Activated CD8-positive, alpha-beta memory T cell treated with anti-CD3 and anti-CD28 coated beads for 48 hours (primary cell): ENCODE measurements at regions not wholly inside any gene's neighbourhood (a gene's known extent, or its start where the extent isn't known, plus 50 kb on each side); places are given as distances from the start of the nearest gene placed in this dataset.

Experiments
- DNase-seq, 3 experiments: peaks; one replicate each; pipeline ENCODE4 v3.0.0-alpha.2; 2020; ENCODE audit warnings: low read depth in 2 of 3, low spot score in 2 of 3

- no peak for DNase-seq
Observed at GRCh38 chr5:4953576-4953975, 186.6 kb upstream of the ADAMTS16 start.

- DNase-seq, result no peak
Observed at GRCh38 chr5:4954048-4954447, 186.1 kb upstream of the ADAMTS16 start.

GRCh38 chr5:4963265-4963664 lies 176.9 kb upstream of the ADAMTS16 start:
- no peak for DNase-seq

GRCh38 chr5:4969351-4969750 lies 170.8 kb upstream of the ADAMTS16 start:
- no peak for DNase-seq

GRCh38 chr5:4970171-4970570 lies 170.0 kb upstream of the ADAMTS16 start:
- no peak for DNase-seq

GRCh38 chr5:4976902-4977301 lies 163.2 kb upstream of the ADAMTS16 start:
- DNase-seq, result no peak

GRCh38 chr5:4977416-4978110 lies 162.6 kb upstream of the ADAMTS16 start:
- no peak for DNase-seq

- DNase-seq, result no peak
Observed at GRCh38 chr5:4980201-4980600, 159.9 kb upstream of the ADAMTS16 start.

GRCh38 chr5:4981608-4982007 lies 158.5 kb upstream of the ADAMTS16 start:
- DNase-seq, result no peak

- DNase-seq, result no peak
Observed at GRCh38 chr5:4983701-4984100, 156.4 kb upstream of the ADAMTS16 start.

GRCh38 chr5:4984461-4984860 lies 155.7 kb upstream of the ADAMTS16 start:
- DNase-seq, result no peak

- DNase-seq, result no peak
Observed at GRCh38 chr5:4987431-4987830, 152.7 kb upstream of the ADAMTS16 start.

GRCh38 chr5:4989118-4989517 lies 151.0 kb upstream of the ADAMTS16 start:
- no peak for DNase-seq

- no peak for DNase-seq
Observed at GRCh38 chr5:4990017-4990416, 150.1 kb upstream of the ADAMTS16 start.

GRCh38 chr5:4990462-4990861 lies 149.7 kb upstream of the ADAMTS16 start:
- DNase-seq, result no peak

GRCh38 chr5:4991925-4992324 lies 148.2 kb upstream of the ADAMTS16 start:
- no peak for DNase-seq

GRCh38 chr5:4995014-4995413 lies 145.1 kb upstream of the ADAMTS16 start:
- DNase-seq, result no peak

- no peak for DNase-seq
Observed at GRCh38 chr5:5005353-5005752, 134.8 kb upstream of the ADAMTS16 start.

- no peak for DNase-seq
Observed at GRCh38 chr5:5006548-5006947, 133.6 kb upstream of the ADAMTS16 start.

- no peak for DNase-seq
Observed at GRCh38 chr5:5009240-5009639, 130.9 kb upstream of the ADAMTS16 start.

GRCh38 chr5:5011151-5011550 lies 129.0 kb upstream of the ADAMTS16 start:
- DNase-seq, result no peak

- no peak for DNase-seq
Observed at GRCh38 chr5:5014586-5015235, 125.4 kb upstream of the ADAMTS16 start.
